ENCODE measurements at regions not wholly inside any gene's neighbourhood (a gene's known extent, or its start where the extent isn't known, plus 50 kb on each side); places are given as distances from the start of the nearest gene placed in this dataset.

DNA sequence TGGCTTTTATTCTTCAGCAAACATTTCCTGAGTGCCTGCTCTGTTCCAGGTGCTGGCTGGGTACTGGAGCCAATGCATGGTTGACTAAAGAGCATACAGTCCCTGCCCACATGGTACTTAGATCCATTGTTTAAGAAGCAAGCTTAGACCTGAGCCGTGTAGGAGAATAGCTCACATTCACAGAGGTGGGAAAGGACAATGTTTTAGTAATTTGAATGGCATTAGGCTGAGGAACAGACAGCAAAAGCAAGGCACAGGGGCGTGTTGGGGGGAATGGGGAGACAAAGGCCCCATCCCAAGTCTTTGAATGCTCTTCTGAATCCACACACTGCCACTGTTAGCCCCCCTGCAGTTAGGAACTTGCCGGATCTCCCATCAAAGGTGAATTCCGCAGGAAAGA, 388.2 kb upstream of the RGMA start:
- TF ChIP-seq POLR2A (IDR thresholded peaks at IDR 0.05), result no peak
- TF ChIP-seq, protein P1, sequence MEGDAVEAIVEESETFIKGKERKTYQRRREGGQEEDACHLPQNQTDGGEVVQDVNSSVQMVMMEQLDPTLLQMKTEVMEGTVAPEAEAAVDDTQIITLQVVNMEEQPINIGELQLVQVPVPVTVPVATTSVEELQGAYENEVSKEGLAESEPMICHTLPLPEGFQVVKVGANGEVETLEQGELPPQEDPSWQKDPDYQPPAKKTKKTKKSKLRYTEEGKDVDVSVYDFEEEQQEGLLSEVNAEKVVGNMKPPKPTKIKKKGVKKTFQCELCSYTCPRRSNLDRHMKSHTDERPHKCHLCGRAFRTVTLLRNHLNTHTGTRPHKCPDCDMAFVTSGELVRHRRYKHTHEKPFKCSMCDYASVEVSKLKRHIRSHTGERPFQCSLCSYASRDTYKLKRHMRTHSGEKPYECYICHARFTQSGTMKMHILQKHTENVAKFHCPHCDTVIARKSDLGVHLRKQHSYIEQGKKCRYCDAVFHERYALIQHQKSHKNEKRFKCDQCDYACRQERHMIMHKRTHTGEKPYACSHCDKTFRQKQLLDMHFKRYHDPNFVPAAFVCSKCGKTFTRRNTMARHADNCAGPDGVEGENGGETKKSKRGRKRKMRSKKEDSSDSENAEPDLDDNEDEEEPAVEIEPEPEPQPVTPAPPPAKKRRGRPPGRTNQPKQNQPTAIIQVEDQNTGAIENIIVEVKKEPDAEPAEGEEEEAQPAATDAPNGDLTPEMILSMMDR (IDR thresholded peaks at IDR 0.05), result no peak
